Neuronal stem cell (in vitro differentiated cells): ENCODE measurements at regions not wholly inside any gene's neighbourhood (a gene's known extent, or its start where the extent isn't known, plus 50 kb on each side); places are given as distances from the start of the nearest gene placed in this dataset.

ENCODE experiments used
- DNase-seq: peaks from one replicate; pipeline ENCODE4 v3.0.0-alpha.2; 2013; ENCODE audit warnings: low spot score
- H2AFZ ChIP-seq: one replicate; pipeline ENCODE4 v1.6.1; 2013; ENCODE audit warnings: mild to moderate bottlenecking, low read length, inconsistent platforms
- H2AK5ac ChIP-seq: 2 replicates; pipeline ENCODE4 v1.6.1; 2013; ENCODE audit warnings: low read depth, mild to moderate bottlenecking, inconsistent platforms, low read length, moderate library complexity, mixed read lengths
- H2BK120ac ChIP-seq: 2 replicates; pipeline ENCODE4 v1.6.1; 2013; ENCODE audit warnings: low read depth, mild to moderate bottlenecking, inconsistent platforms, low read length, moderate library complexity, mixed read lengths
- H2BK12ac ChIP-seq: one replicate; pipeline ENCODE4 v1.6.1; 2013; ENCODE audit warnings: low read length, inconsistent platforms
- H2BK15ac ChIP-seq: 2 replicates; pipeline ENCODE4 v1.6.1; 2013; ENCODE audit warnings: mild to moderate bottlenecking, low read length, inconsistent platforms, mixed read lengths
- H2BK5ac ChIP-seq: one replicate; pipeline ENCODE4 v1.6.1; 2013; ENCODE audit warnings: inconsistent platforms, mild to moderate bottlenecking, low read length, moderate library complexity
- H3K14ac ChIP-seq: one replicate; pipeline ENCODE4 v1.6.1; 2013; ENCODE audit warnings: low read length, inconsistent platforms
- H3K18ac ChIP-seq: 2 replicates; pipeline ENCODE4 v1.6.1; 2013; ENCODE audit warnings: low read length, inconsistent platforms
- H3K23ac ChIP-seq: 2 replicates; pipeline ENCODE4 v1.6.1; 2013; ENCODE audit warnings: low read depth, mild to moderate bottlenecking, mixed read lengths, low read length, inconsistent platforms; ENCODE audit not compliant: poor library complexity
- H3K27ac ChIP-seq: replicated peaks from 3 replicates; pipeline ENCODE4 v1.5.1; 2013; ENCODE audit warnings: low read length, inconsistent platforms
- H3K27me3 ChIP-seq, 3 experiments: 2 replicates each; pipeline ENCODE4 v1.6.1; 2013; ENCODE audit warnings: low read length in 3 of 3, mild to moderate bottlenecking in 2 of 3, inconsistent platforms in 1 of 3, low read depth in 1 of 3, mixed read lengths in 1 of 3, moderate library complexity in 1 of 3; ENCODE audit not compliant: control insufficient read depth in 3 of 3, insufficient read depth in 3 of 3
- H3K36me3 ChIP-seq, 2 donors: replicated peaks in 1 of 2; 2 replicates each; pipeline ENCODE4 v1.6.1; 2013; ENCODE audit warnings: low read length in 2 of 2; ENCODE audit not compliant: control insufficient read depth in 2 of 2, insufficient read depth in 2 of 2
- H3K4ac ChIP-seq: 2 replicates; pipeline ENCODE4 v1.6.1; 2013; ENCODE audit warnings: inconsistent platforms, mild to moderate bottlenecking, low read length, moderate library complexity
- H3K4me1 ChIP-seq, 2 donors: 1 replicate in 1 of 2; 2 replicates in 1 of 2; pipeline ENCODE4 v1.6.1; 2013; ENCODE audit warnings: low read length in 2 of 2, low read depth in 1 of 2; ENCODE audit not compliant: control insufficient read depth in 2 of 2, insufficient read depth in 1 of 2
- H3K4me2 ChIP-seq: one replicate; pipeline ENCODE4 v1.6.1; 2013; ENCODE audit warnings: mild to moderate bottlenecking, low read length, inconsistent platforms; ENCODE audit not compliant: insufficient read depth, poor library complexity, severe bottlenecking
- H3K4me3 ChIP-seq, 2 donors: 2 replicates each; pipeline ENCODE4 v1.5.1; 2013; ENCODE audit warnings: low read length in 2 of 2, mild to moderate bottlenecking in 2 of 2, inconsistent platforms in 1 of 2, moderate library complexity in 1 of 2
- H3K79me1 ChIP-seq: one replicate; pipeline ENCODE4 v1.6.1; 2013; ENCODE audit warnings: low read depth, mild to moderate bottlenecking, inconsistent platforms, low read length, moderate library complexity
- H3K9ac ChIP-seq: one replicate; pipeline ENCODE4 v1.6.1; 2013; ENCODE audit warnings: mild to moderate bottlenecking, low read depth, low read length, inconsistent platforms; ENCODE audit not compliant: poor library complexity
- H3K9me3 ChIP-seq, 2 donors: replicated peaks in 1 of 2; 2 replicates each; pipeline versions ENCODE3 to v1.6.1; 2013; ENCODE audit warnings: low read length in 2 of 2, mild to moderate bottlenecking in 2 of 2, inconsistent platforms in 1 of 2, low read depth in 1 of 2, mixed read lengths in 1 of 2, moderate library complexity in 1 of 2; ENCODE audit not compliant: control insufficient read depth in 2 of 2, insufficient read depth in 1 of 2
- H4K8ac ChIP-seq: one replicate; pipeline ENCODE4 v1.6.1; 2013; ENCODE audit warnings: low read depth, mild to moderate bottlenecking, inconsistent platforms, low read length, moderate library complexity
- H4K91ac ChIP-seq: one replicate; pipeline ENCODE4 v1.6.1; 2013; ENCODE audit warnings: low read length, low read depth, mild to moderate bottlenecking, inconsistent platforms; ENCODE audit not compliant: poor library complexity
- WGBS, 2 donors: extraction: QIAGEN DNeasy Blood & Tissue Kit; methylation state at CpG; one replicate each; pipeline ENCODE4 v1.1.7; 2013; ENCODE audit warnings: missing lambda C conversion rate in 2 of 2, mixed read lengths in 1 of 2; ENCODE audit not compliant: insufficient read length in 2 of 2, insufficient replicate concordance in 1 of 2; ENCODE audit errors: extremely low coverage in 2 of 2; 5-methylcytosine and 5-hydroxymethylcytosine counted together

GRCh38 chr17:71677439-71677838 lies 443.4 kb upstream of the SOX9 start:
- no peaks in the 10 kb centered on the region for H3K27me3 ChIP-seq
- no peak overlapping the region for H2BK12ac ChIP-seq
- no peak overlapping the region for H3K14ac ChIP-seq
- H2AFZ ChIP-seq, result no peak overlapping the region
- no peak for DNase-seq
- no peak overlapping the region for H3K4me3 ChIP-seq
- no peak overlapping the region for H4K8ac ChIP-seq
- H3K9ac ChIP-seq, result no peak overlapping the region
- H3K18ac ChIP-seq, result no peak overlapping the region
- no peak overlapping the region for H3K4me2 ChIP-seq
- no peak overlapping the region for H2BK15ac ChIP-seq
- H2BK120ac ChIP-seq, result no peak overlapping the region
- no peaks in the 10 kb centered on the region for H3K79me1 ChIP-seq
- H3K4me1 ChIP-seq, result peaks cover 0 to 2% of the 10 kb centered on the region in 2 donors
- WGBS, 2 donors, result 100% methylated on average over 2 of the region's 4 CpGs; no CpG with 5 or more reads in 1 of the 2 donors
- H3K27ac ChIP-seq, result no peak overlapping the region
- no peaks in the 10 kb centered on the region for H3K36me3 ChIP-seq
- no peak overlapping the region for H3K4ac ChIP-seq
- no peak overlapping the region for H3K23ac ChIP-seq
- no peak overlapping the region for H2AK5ac ChIP-seq
- H2BK5ac ChIP-seq, result no peak overlapping the region
- H3K9me3 ChIP-seq, result no peaks in the 10 kb centered on the region
- no peak overlapping the region for H4K91ac ChIP-seq

- no peak overlapping the region for H2BK120ac ChIP-seq
- H3K79me1 ChIP-seq, result no peaks in the 10 kb centered on the region
- H3K4me2 ChIP-seq, result no peak overlapping the region
- H3K36me3 ChIP-seq, result no peaks in the 10 kb centered on the region
- no peak overlapping the region for H3K27ac ChIP-seq
- no peak overlapping the region for H3K4me3 ChIP-seq
- H2BK12ac ChIP-seq, result no peak overlapping the region
- H3K9me3 ChIP-seq, result no peaks in the 10 kb centered on the region
- no peak overlapping the region for H3K23ac ChIP-seq
- no CpG with 5 or more reads among the region's 2 CpGs for WGBS, 2 donors
- no peak overlapping the region for H3K4ac ChIP-seq
- no peak overlapping the region for H3K9ac ChIP-seq
- H2AFZ ChIP-seq, result no peak overlapping the region
- H2BK15ac ChIP-seq, result no peak overlapping the region
- H2BK5ac ChIP-seq, result no peak overlapping the region
- no peak overlapping the region for H4K91ac ChIP-seq
- no peak for DNase-seq
- no peak overlapping the region for H3K14ac ChIP-seq
- H4K8ac ChIP-seq, result no peak overlapping the region
- no peak overlapping the region for H2AK5ac ChIP-seq
- H3K18ac ChIP-seq, result no peak overlapping the region
- H3K4me1 ChIP-seq, result peaks cover 0 to 2% of the 10 kb centered on the region in 2 donors
- H3K27me3 ChIP-seq, result no peaks in the 10 kb centered on the region
Observed at GRCh38 chr17:71679832-71680231, 441.0 kb upstream of the SOX9 start.

GRCh38 chr17:71681427-71682173 lies 439.2 kb upstream of the SOX9 start:
- Histone ChIP-seq H3K4me1 (peaks cover 0 to 2% of the 10 kb centered on the region in 2 donors), H3K4me3 (no peak overlapping the region), H3K14ac (no peak overlapping the region), H2BK120ac (no peak overlapping the region), H2BK12ac (no peak overlapping the region), H2BK15ac (no peak overlapping the region), H3K79me1 (no peaks in the 10 kb centered on the region), H3K4ac (no peak overlapping the region), H3K9me3 (no peaks in the 10 kb centered on the region), H3K36me3 (no peaks in the 10 kb centered on the region), H3K27ac (no peak overlapping the region), H4K91ac (no peak overlapping the region), H4K8ac (no peak overlapping the region), H3K27me3 (no peaks in the 10 kb centered on the region), H2AK5ac (no peak overlapping the region), H3K23ac (no peak overlapping the region), H3K18ac (no peak overlapping the region), H2BK5ac (no peak overlapping the region), H3K9ac (no peak overlapping the region), H3K4me2 (no peak overlapping the region), H2AFZ (no peak overlapping the region)
- no peak for DNase-seq
- WGBS, 2 donors, result no CpG with 5 or more reads among the region's 4 CpGs

GRCh38 chr17:71682174-71682494 lies 438.7 kb upstream of the SOX9 start:
- no peak overlapping the region for H3K18ac ChIP-seq
- H3K4me3 ChIP-seq, result no peak overlapping the region
- no peaks in the 10 kb centered on the region for H3K36me3 ChIP-seq
- DNase-seq, result no peak
- H3K4me2 ChIP-seq, result no peak overlapping the region
- H3K4me1 ChIP-seq, result peaks cover 0 to 2% of the 10 kb centered on the region in 2 donors
- no peak overlapping the region for H2BK15ac ChIP-seq
- no peak overlapping the region for H2AFZ ChIP-seq
- no peak overlapping the region for H3K27ac ChIP-seq
- H2AK5ac ChIP-seq, result no peak overlapping the region
- no peak overlapping the region for H2BK12ac ChIP-seq
- H3K23ac ChIP-seq, result no peak overlapping the region
- no peak overlapping the region for H2BK5ac ChIP-seq
- no peak overlapping the region for H4K91ac ChIP-seq
- H4K8ac ChIP-seq, result no peak overlapping the region
- no peak overlapping the region for H2BK120ac ChIP-seq
- no CpG with 5 or more reads among the region's 1 CpG for WGBS, 2 donors
- no peaks in the 10 kb centered on the region for H3K27me3 ChIP-seq
- H3K14ac ChIP-seq, result no peak overlapping the region
- no peaks in the 10 kb centered on the region for H3K79me1 ChIP-seq
- H3K9me3 ChIP-seq, result no peaks in the 10 kb centered on the region
- H3K9ac ChIP-seq, result no peak overlapping the region
- no peak overlapping the region for H3K4ac ChIP-seq
